GM19467 (cell line): ENCODE measurements at regions not wholly inside any gene's neighbourhood (a gene's known extent, or its start where the extent isn't known, plus 50 kb on each side); places are given as distances from the start of the nearest gene placed in this dataset.
"Not testable (repeated sequence)": the region's sequence is repeated elsewhere in the genome, so short reads cannot be mapped to it uniquely, and the experiment has no call there.

Source experiments
- ATAC-seq: cut with Tn5 transposase; IDR thresholded peaks from one replicate; pipeline ENCODE4 v1.9.1; 2021; ENCODE audit warnings: mild to moderate bottlenecking, moderate library complexity; ENCODE audit not compliant: unreplicated experiment

GRCh38 chr1:194062962-194063361 lies 876.5 kb upstream of the B3GALT2 start:
- no peak for ATAC-seq

- ATAC-seq: no peak
These were observed 876.1 kb upstream of the B3GALT2 start for GRCh38 chr1:194062526-194062925.

GRCh38 chr1:194060481-194060880 lies 874.1 kb upstream of the B3GALT2 start:
- no peak for ATAC-seq

DNA sequence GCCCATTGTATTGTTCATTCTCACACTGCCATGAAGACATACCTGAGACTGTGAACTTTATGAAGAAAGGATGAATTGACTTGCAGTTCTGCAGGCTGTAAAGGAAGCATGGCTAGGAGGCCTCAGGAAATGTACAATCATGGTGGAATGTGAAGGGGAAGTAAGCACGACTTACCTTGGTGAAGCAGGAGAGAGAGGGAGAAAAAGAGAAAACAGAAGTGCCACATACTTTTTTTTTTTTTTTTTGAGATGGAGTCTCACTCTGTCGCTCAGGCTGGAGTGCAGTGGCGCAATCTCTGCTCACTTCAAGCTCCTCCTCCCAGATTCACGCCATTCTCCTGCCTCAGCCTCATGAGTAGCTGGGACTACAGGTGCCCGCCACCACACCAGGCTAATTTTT lies 871.9 kb upstream of the B3GALT2 start:
- ATAC-seq: not testable (repeated sequence)

DNA sequence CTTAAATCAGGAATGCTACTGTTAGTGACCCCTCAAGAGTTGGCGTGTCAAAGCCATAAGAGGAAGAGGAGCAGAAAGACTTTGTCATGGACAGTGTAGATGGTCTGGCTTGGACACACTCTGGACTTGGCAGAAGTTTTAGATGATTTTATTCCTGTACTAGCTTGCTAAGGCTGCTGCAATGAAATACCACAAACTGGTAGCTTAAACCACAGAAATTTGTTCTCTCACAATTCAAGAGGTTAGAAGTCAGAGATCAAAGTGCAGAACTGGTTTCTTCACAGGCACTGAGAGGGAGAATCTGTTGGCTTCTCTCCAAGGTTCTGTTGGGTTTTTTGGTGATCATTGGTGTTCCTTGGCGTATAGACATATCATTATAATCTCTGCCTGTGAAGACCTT lies 869.8 kb upstream of the B3GALT2 start:
- ATAC-seq: no peak

DNA sequence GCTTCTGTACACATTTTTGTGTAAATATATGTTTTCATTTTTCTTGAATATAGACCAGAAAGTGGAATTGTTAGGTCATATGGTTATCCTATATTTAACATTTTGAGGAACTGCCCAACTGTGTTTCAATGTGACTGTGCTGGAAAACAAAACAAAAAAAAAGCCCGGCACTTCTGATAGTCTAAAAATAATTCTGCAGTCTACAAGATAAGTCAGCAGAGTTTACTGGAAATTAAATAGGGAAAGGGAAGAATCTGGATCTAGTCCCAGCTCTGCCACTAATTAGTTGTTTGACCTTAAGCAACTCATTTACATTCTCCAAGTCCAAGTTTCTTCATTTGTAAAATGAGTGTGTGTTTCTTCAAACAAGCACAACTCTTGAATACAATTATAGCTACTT lies 869.1 kb upstream of the B3GALT2 start:
- ATAC-seq: no peak

- peak; percentile 45 for ATAC-seq
These were observed 866.3 kb upstream of the B3GALT2 start for GRCh38 chr1:194052514-194053338.

DNA sequence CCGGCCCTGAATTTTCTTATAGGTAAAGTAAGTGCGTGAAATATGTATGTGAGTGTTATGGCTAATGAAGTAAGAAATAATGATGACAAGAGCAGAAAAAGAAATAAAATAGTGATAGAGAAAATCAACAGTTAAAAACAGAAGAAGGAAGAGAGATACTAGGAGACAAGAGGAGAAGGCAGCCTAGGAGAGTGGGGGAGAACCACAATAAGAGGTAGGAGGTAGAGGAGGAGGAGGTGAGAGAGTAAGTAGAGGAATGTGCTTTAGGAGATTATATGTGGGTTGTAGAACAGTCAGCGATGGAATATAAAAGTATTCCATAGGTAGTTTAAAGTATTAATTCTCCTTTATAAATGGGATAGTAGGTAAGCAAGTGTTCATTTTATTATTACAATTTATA lies 861.5 kb upstream of the B3GALT2 start:
- no peak for ATAC-seq

- no peak for ATAC-seq
These were observed 860.8 kb upstream of the B3GALT2 start for GRCh38 chr1:194047206-194047605.

- no peak for ATAC-seq
These were observed 859.0 kb upstream of the B3GALT2 start for GRCh38 chr1:194045416-194045815.

- ATAC-seq: no peak
These were observed 858.5 kb upstream of the B3GALT2 start for GRCh38 chr1:194044892-194045291.

DNA sequence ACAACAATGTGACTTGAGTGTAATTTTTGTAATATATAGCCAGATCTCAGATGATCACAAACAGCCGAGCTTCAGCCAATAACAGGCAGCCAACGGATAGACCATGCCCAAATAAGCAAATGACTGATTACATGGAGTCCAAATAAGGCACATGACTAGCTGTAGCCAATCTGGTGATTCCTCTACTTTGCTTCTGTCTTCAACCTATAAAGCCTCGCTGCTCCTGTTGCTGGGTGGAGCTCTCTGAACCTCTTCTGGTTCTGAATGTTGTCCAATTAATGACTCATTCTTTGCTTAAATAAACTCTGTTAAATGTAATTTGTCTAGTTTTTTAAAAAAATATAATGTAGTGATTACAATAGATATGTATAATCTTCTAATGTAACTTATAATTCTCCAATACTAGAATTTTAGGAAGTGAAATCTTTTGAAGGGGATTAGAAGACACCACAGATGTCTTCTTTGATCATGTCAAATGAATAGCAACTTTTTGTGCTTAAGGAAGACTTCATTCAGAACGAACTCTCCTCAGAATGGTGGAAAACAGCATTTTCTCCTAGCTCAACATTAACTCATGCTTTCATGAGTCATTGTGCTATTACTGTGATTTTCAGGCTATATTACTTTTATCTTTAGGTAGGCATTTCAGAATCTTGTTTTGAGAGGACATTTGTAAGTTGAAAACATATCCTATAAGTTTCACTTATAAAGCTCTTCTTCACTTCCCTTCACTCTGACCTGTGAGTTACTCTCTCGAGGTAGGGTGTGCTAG lies 857.8 kb upstream of the B3GALT2 start:
- ATAC-seq: no peak

GRCh38 chr1:194042736-194043135 lies 856.3 kb upstream of the B3GALT2 start:
- ATAC-seq: no peak

DNA sequence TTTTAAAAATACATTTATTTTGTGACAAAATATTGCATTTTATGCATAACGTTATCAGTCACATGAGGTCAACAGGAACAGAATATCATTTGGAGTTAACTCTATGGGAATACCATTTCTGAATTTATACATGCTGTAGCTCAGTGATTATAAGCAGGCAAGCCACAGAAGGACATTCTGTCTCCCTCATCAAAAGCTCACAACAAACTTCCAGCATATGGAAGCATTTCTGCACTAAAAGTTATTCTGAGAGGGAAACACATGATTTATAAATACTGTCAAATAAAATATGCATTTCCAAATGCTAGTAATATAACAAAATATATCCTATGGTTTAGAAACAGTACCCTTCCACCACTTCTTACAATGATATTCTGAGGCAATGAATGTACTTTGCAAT lies 854.1 kb upstream of the B3GALT2 start:
- ATAC-seq: no peak

DNA sequence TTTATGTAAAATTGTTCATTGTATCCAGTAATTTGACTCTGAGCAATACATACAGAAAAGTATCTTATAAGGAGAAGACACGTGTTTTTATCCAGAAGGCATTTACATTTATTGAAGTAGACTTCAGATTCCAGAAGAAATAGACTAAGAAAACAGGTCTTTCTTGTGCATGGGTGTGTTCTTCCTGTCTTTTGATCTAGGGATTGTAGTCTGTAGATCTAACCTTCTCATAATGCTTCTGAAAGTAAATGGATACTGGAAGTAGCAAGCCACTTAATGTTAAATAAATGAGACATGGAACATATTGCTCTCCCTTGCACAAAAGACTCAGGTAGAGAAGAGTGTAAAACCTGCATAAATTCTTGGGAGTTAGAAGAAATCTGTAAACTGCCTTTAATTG lies 853.2 kb upstream of the B3GALT2 start:
- ATAC-seq: no peak

DNA sequence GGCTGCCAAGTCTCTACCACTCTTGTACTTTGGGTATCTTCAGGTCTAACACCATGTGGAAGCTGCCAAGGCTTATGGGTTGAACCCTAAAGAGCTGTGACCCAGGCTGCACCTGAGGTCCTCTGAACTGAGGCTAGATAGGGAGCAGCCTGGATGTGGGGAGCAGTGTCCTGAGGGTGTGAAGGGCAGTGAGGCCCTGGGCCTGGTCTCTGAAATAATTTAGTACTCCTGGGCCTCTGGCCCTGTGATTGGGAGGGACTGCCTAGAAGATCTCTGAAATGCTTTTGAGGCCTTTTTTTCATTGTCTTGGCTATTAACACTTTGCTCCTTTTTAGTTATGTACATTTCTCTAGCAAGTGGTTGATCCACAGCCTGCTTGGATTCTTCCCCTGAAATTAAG lies 847.2 kb upstream of the B3GALT2 start:
- ATAC-seq: no peak

GRCh38 chr1:194028002-194028401 lies 841.6 kb upstream of the B3GALT2 start:
- ATAC-seq: no peak

DNA sequence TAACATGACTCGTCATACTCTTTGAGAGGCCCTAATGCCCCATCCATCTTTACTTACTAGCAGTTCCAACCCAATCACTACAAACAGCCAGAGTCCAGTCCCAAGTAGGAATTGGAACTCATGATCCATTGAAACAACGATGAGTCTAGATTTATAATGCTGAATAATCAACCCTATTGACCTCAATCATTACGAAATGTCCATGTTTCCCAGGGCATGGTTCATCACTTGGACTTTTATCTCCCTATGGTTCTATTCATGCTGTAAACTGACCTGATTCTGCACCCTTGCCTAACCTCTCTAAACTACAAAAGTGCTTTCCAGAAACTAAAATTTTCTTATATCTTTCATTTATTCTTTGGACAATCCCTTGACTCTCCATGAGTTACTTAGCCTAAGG lies 840.0 kb upstream of the B3GALT2 start:
- no peak for ATAC-seq

- ATAC-seq: no peak
These were observed 838.2 kb upstream of the B3GALT2 start for GRCh38 chr1:194024659-194025058.

DNA sequence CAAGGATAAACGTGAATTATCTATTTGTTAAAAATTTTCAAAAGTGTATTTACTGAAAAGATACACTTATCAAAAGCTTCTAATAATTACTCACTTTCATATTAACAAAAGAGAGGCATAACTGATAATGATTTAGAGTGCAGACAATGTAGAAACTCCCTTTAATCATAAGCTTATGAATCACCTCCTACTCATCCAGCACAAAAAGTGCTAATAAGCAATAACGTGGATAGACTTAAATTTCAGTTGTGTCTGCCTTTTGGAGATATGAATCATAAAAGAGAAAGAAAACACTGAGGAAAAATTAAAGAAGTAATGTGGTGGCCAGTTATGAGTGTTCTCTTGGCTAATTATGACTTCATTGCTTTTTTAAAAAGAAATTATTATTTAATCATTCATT lies 827.6 kb upstream of the B3GALT2 start:
- ATAC-seq: no peak

- ATAC-seq: no peak
These were observed 827.1 kb upstream of the B3GALT2 start for GRCh38 chr1:194013561-194013960.

- no peak for ATAC-seq
These were observed 817.7 kb upstream of the B3GALT2 start for GRCh38 chr1:194004146-194004545.
